Fibroblast of lung (primary cell): ENCODE measurements at regions not wholly inside any gene's neighbourhood (a gene's known extent, or its start where the extent isn't known, plus 50 kb on each side); places are given as distances from the start of the nearest gene placed in this dataset.

Experiments used
- DNase-seq, 2 donors: peaks; one replicate each; pipeline versions ENCODE4 v3.0.0 to v3.0.0-alpha.2; 2010; ENCODE audit warnings: low read depth in 2 of 2
- H2AFZ ChIP-seq: 2 replicates; pipeline ENCODE4 v1.5.1; 2012; ENCODE audit warnings: low read length, control low read depth, inconsistent platforms
- H3K27ac ChIP-seq: 2 replicates; pipeline ENCODE4 v1.5.1; 2011; ENCODE audit warnings: low read length, control low read depth; ENCODE audit not compliant: insufficient read depth
- H3K27me3 ChIP-seq: 2 replicates; pipeline ENCODE4 v1.5.1; 2011; ENCODE audit warnings: mild to moderate bottlenecking, low read length; ENCODE audit not compliant: control insufficient read depth, insufficient read depth
- H3K36me3 ChIP-seq: 2 replicates; pipeline ENCODE4 v1.5.1; 2011; ENCODE audit warnings: low read length; ENCODE audit not compliant: control insufficient read depth, insufficient read depth
- H3K4me1 ChIP-seq: 2 replicates; pipeline ENCODE4 v1.5.1; 2011; ENCODE audit warnings: low read length; ENCODE audit not compliant: control insufficient read depth, insufficient read depth; ENCODE audit errors: extremely low read depth
- H3K4me2 ChIP-seq: 2 replicates; pipeline ENCODE4 v1.5.1; 2011; ENCODE audit warnings: low read length, control low read depth; ENCODE audit not compliant: insufficient read depth; ENCODE audit errors: extremely low read depth
- H3K4me3 ChIP-seq, 4 experiments: fragments of 200-600 bp in 1 of 4; sonication (generic) in 1 of 4; replicated peaks in 1 of 4; 2 replicates each; pipeline ENCODE4 v1.5.1; 2011 to 2016; ENCODE audit warnings: low read length in 4 of 4, low read depth in 3 of 4, mild to moderate bottlenecking in 3 of 4, control low read depth in 2 of 4, inconsistent platforms in 1 of 4, mixed read lengths in 1 of 4; ENCODE audit not compliant: insufficient read depth in 1 of 4; ENCODE audit errors: control extremely low read depth in 1 of 4
- H3K79me2 ChIP-seq: 2 replicates; pipeline ENCODE4 v1.5.1; 2012; ENCODE audit warnings: mild to moderate bottlenecking, low read length, inconsistent platforms; ENCODE audit not compliant: control insufficient read depth, insufficient read depth
- H3K9ac ChIP-seq: 2 replicates; pipeline ENCODE4 v1.5.1; 2011; ENCODE audit warnings: mild to moderate bottlenecking, low read length, control low read depth; ENCODE audit not compliant: insufficient read depth
- H3K9me3 ChIP-seq: 2 replicates; pipeline ENCODE4 v1.5.1; 2012; ENCODE audit warnings: low read depth, low read length; ENCODE audit not compliant: control insufficient read depth, insufficient read depth
- H4K20me1 ChIP-seq: 2 replicates; pipeline ENCODE4 v1.5.1; 2011; ENCODE audit warnings: low read length; ENCODE audit not compliant: control insufficient read depth, insufficient read depth; ENCODE audit errors: extremely low read depth
- CTCF ChIP-seq, 2 donors: IDR thresholded peaks in 1 of 2; conservative IDR thresholded peaks in 1 of 2; 1 replicate in 1 of 2; 2 replicates in 1 of 2; pipeline ENCODE4 v1.5.1; 2011 to 2012; ENCODE audit warnings: low read length in 2 of 2, control low read depth in 1 of 2, inconsistent platforms in 1 of 2, low read depth in 1 of 2, mild to moderate bottlenecking in 1 of 2
- EZH2 ChIP-seq: IDR thresholded peaks from 2 replicates; pipeline ENCODE4 v1.5.1; 2012; ENCODE audit warnings: low read length, control low read depth, mild to moderate bottlenecking; ENCODE audit errors: missing control alignments

GRCh38 chr4:128737098-128737513, 72.4 kb upstream of the JADE1 start:
- Histone ChIP-seq H3K4me3 (no peak overlapping the region), H2AFZ (peak overlapping the region; percentile 29), H3K27ac (no peak overlapping the region), H4K20me1 (no peaks in the 10 kb centered on the region), H3K9me3 (no peaks in the 10 kb centered on the region), H3K27me3 (no peaks in the 10 kb centered on the region), H3K9ac (no peak overlapping the region), H3K4me1 (no peaks in the 10 kb centered on the region), H3K4me2 (no peak overlapping the region), H3K79me2 (no peaks in the 10 kb centered on the region), H3K36me3 (no peaks in the 10 kb centered on the region)
- TF ChIP-seq CTCF (conservative IDR thresholded peaks at IDR 0.05 in 1 of 2, IDR thresholded peaks at IDR 0.05 in 1 of 2; ENCODE audit: low read depth in 1 of 2, low read length in 2 of 2) (no peak), EZH2 (no peak)
- peak in 1 of 2 donors; percentile 31 for DNase-seq

GRCh38 chr4:128735714-128736113, 73.8 kb upstream of the JADE1 start:
- Histone ChIP-seq H3K4me2 (no peak overlapping the region), H4K20me1 (no peaks in the 10 kb centered on the region), H3K27me3 (no peaks in the 10 kb centered on the region), H3K27ac (no peak overlapping the region), H3K36me3 (no peaks in the 10 kb centered on the region), H3K9me3 (no peaks in the 10 kb centered on the region), H3K79me2 (no peaks in the 10 kb centered on the region), H3K4me3 (no peak overlapping the region), H3K4me1 (no peaks in the 10 kb centered on the region), H3K9ac (no peak overlapping the region), H2AFZ (no peak overlapping the region)
- TF ChIP-seq EZH2 (no peak), CTCF (conservative IDR thresholded peaks at IDR 0.05 in 1 of 2, IDR thresholded peaks at IDR 0.05 in 1 of 2; ENCODE audit: low read depth in 1 of 2, low read length in 2 of 2) (no peak)
- no peak for DNase-seq

GRCh38 chr4:128728190-128728589, 81.3 kb upstream of the JADE1 start:
- Histone ChIP-seq H4K20me1 (no peaks in the 10 kb centered on the region), H3K79me2 (no peaks in the 10 kb centered on the region), H3K4me2 (no peak overlapping the region), H3K36me3 (no peaks in the 10 kb centered on the region), H3K27ac (no peak overlapping the region), H3K9me3 (no peaks in the 10 kb centered on the region), H3K9ac (no peak overlapping the region), H3K27me3 (no peaks in the 10 kb centered on the region), H2AFZ (no peak overlapping the region), H3K4me1 (no peaks in the 10 kb centered on the region), H3K4me3 (no peak overlapping the region)
- no peak for TF ChIP-seq EZH2
- DNase-seq = no peak
